Muscle layer of colon (tissue), 2 donors: ENCODE measurements at regions not wholly inside any gene's neighbourhood (a gene's known extent, or its start where the extent isn't known, plus 50 kb on each side); places are given as distances from the start of the nearest gene placed in this dataset.
"Not testable (repeated sequence)": the region's sequence is repeated elsewhere in the genome, so short reads cannot be mapped to it uniquely, and the experiment has no call there.

Experiments
- H3K27ac ChIP-seq: one replicate; pipeline ENCODE4 v1.7.0; 2013; ENCODE audit warnings: low read depth, mild to moderate bottlenecking, low read length, moderate library complexity
- H3K27me3 ChIP-seq, 2 donors: one replicate each; pipeline ENCODE4 v1.7.0; 2013; ENCODE audit warnings: low read length in 2 of 2, mild to moderate bottlenecking in 2 of 2; ENCODE audit not compliant: insufficient read depth in 2 of 2, control insufficient read depth in 1 of 2
- H3K36me3 ChIP-seq: one replicate; pipeline ENCODE4 v1.7.0; 2013; ENCODE audit warnings: mild to moderate bottlenecking, low read length; ENCODE audit not compliant: insufficient read depth
- H3K4me1 ChIP-seq: one replicate; pipeline ENCODE4 v1.7.0; 2013; ENCODE audit warnings: mild to moderate bottlenecking, low read length; ENCODE audit not compliant: insufficient read depth
- H3K4me3 ChIP-seq, 2 donors: one replicate each; pipeline ENCODE4 v1.7.0; 2013; ENCODE audit warnings: low read length in 2 of 2, low read depth in 1 of 2, mild to moderate bottlenecking in 1 of 2, moderate library complexity in 1 of 2
- H3K9ac ChIP-seq: one replicate; pipeline ENCODE4 v1.7.0; 2013; ENCODE audit warnings: low read length
- H3K9me3 ChIP-seq: one replicate; pipeline ENCODE4 v1.7.0; 2013; ENCODE audit warnings: mild to moderate bottlenecking, low read length
- donor health status: abdominal sarcoma.
- donor health status: Adenocarcinoma of cecum.

- no peak overlapping the region for H3K4me3 ChIP-seq
- H3K9me3 ChIP-seq: no peaks in the 10 kb centered on the region
- H3K9ac ChIP-seq: no peak overlapping the region
- H3K27me3 ChIP-seq: no peaks in the 10 kb centered on the region
- no peak overlapping the region for H3K27ac ChIP-seq
- no peaks in the 10 kb centered on the region for H3K4me1 ChIP-seq
- no peaks in the 10 kb centered on the region for H3K36me3 ChIP-seq
Observed at GRCh38 chr10:33032654-33033151, 74.7 kb upstream of the ITGB1 start.

GRCh38 chr10:33031815-33032653 lies 74.0 kb upstream of the ITGB1 start:
- Histone ChIP-seq H3K4me3 (no peak overlapping the region), H3K9me3 (no peaks in the 10 kb centered on the region), H3K9ac (no peak overlapping the region), H3K4me1 (peaks cover under 1% of the 10 kb centered on the region), H3K27ac (no peak overlapping the region), H3K36me3 (no peaks in the 10 kb centered on the region), H3K27me3 (no peaks in the 10 kb centered on the region)

- H3K27me3 ChIP-seq: no peaks in the 10 kb centered on the region
- no peaks in the 10 kb centered on the region for H3K9me3 ChIP-seq
- H3K4me3 ChIP-seq: no peak overlapping the region
- no peak overlapping the region for H3K27ac ChIP-seq
- no peak overlapping the region for H3K9ac ChIP-seq
- H3K4me1 ChIP-seq: peaks cover 9% of the 10 kb centered on the region
- no peaks in the 10 kb centered on the region for H3K36me3 ChIP-seq
Observed at GRCh38 chr10:33031171-33031570, 73.1 kb upstream of the ITGB1 start.

GRCh38 chr10:33028515-33028914 lies 70.5 kb upstream of the ITGB1 start:
- H3K9ac ChIP-seq, H3K9me3 ChIP-seq, H3K4me3 ChIP-seq, H3K27ac ChIP-seq, H3K27me3 ChIP-seq, H3K36me3 ChIP-seq: not testable (repeated sequence)
- H3K4me1 ChIP-seq: peaks cover 13% of the 10 kb centered on the region

GRCh38 chr10:33027088-33027487 lies 69.1 kb upstream of the ITGB1 start:
- H3K4me3 ChIP-seq: no peak overlapping the region
- H3K27me3 ChIP-seq: no peaks in the 10 kb centered on the region
- no peak overlapping the region for H3K9ac ChIP-seq
- H3K9me3 ChIP-seq: no peaks in the 10 kb centered on the region
- peaks cover 13% of the 10 kb centered on the region for H3K4me1 ChIP-seq
- H3K36me3 ChIP-seq: no peaks in the 10 kb centered on the region
- H3K27ac ChIP-seq: no peak overlapping the region

- H3K4me3 ChIP-seq: no peak overlapping the region
- H3K36me3 ChIP-seq: no peaks in the 10 kb centered on the region
- H3K9ac ChIP-seq: no peak overlapping the region
- H3K9me3 ChIP-seq: no peaks in the 10 kb centered on the region
- peaks cover 13% of the 10 kb centered on the region for H3K4me1 ChIP-seq
- H3K27ac ChIP-seq: no peak overlapping the region
- H3K27me3 ChIP-seq: no peaks in the 10 kb centered on the region
Observed at GRCh38 chr10:33026422-33026821, 68.4 kb upstream of the ITGB1 start.

- H3K36me3 ChIP-seq: no peaks in the 10 kb centered on the region
- no peaks in the 10 kb centered on the region for H3K9me3 ChIP-seq
- peaks cover 13% of the 10 kb centered on the region for H3K4me1 ChIP-seq
- no peak overlapping the region for H3K4me3 ChIP-seq
- no peaks in the 10 kb centered on the region for H3K27me3 ChIP-seq
- no peak overlapping the region for H3K27ac ChIP-seq
- H3K9ac ChIP-seq: no peak overlapping the region
Observed at GRCh38 chr10:33025910-33026309, 67.9 kb upstream of the ITGB1 start.

- no peaks in the 10 kb centered on the region for H3K9me3 ChIP-seq
- no peak overlapping the region for H3K27ac ChIP-seq
- no peaks in the 10 kb centered on the region for H3K36me3 ChIP-seq
- peaks cover 13% of the 10 kb centered on the region for H3K4me1 ChIP-seq
- no peak overlapping the region for H3K4me3 ChIP-seq
- H3K9ac ChIP-seq: no peak overlapping the region
- H3K27me3 ChIP-seq: no peaks in the 10 kb centered on the region
Observed at GRCh38 chr10:33025039-33025438, 67.0 kb upstream of the ITGB1 start.

GRCh38 chr10:33022691-33023090 lies 64.7 kb upstream of the ITGB1 start:
- Histone ChIP-seq H3K27me3 (no peaks in the 10 kb centered on the region), H3K27ac (no peak overlapping the region)

GRCh38 chr10:33022090-33022489 lies 64.1 kb upstream of the ITGB1 start:
- Histone ChIP-seq H3K9me3 (no peaks in the 10 kb centered on the region), H3K36me3 (no peaks in the 10 kb centered on the region), H3K9ac (no peak overlapping the region), H3K27ac (no peak overlapping the region), H3K27me3 (no peaks in the 10 kb centered on the region), H3K4me3 (no peak overlapping the region), H3K4me1 (peaks cover 13% of the 10 kb centered on the region)

More at GRCh38 chr10:33022691-33023090, 64.7 kb upstream of the ITGB1 start:
- no peaks in the 10 kb centered on the region for H3K36me3 ChIP-seq
- no peak overlapping the region for H3K4me3 ChIP-seq
- H3K4me1 ChIP-seq: peaks cover 13% of the 10 kb centered on the region
- H3K9ac ChIP-seq: no peak overlapping the region
- no peaks in the 10 kb centered on the region for H3K9me3 ChIP-seq

GRCh38 chr10:33016988-33017387 lies 59.0 kb upstream of the ITGB1 start:
- Histone ChIP-seq H3K4me1 (no peaks in the 10 kb centered on the region), H3K4me3 (no peak overlapping the region), H3K9me3 (no peaks in the 10 kb centered on the region), H3K36me3 (no peaks in the 10 kb centered on the region), H3K27me3 (no peaks in the 10 kb centered on the region), H3K27ac (no peak overlapping the region), H3K9ac (no peak overlapping the region)
